ENCODE measurements at regions not wholly inside any gene's neighbourhood (a gene's known extent, or its start where the extent isn't known, plus 50 kb on each side); places are given as distances from the start of the nearest gene placed in this dataset.
"Not testable (repeated sequence)": the region's sequence is repeated elsewhere in the genome, so short reads cannot be mapped to it uniquely, and the experiment has no call there.

- DNase-seq: no peak
Observed at GRCh38 chr9:40928803-40929487, 199.5 kb downstream of the FOXD4L6 start.

- DNase-seq: no peak
Observed at GRCh38 chr9:40927851-40928802, 200.4 kb downstream of the FOXD4L6 start.

GRCh38 chr9:40927260-40927631, 201.2 kb downstream of the FOXD4L6 start:
- DNase-seq: no peak

GRCh38 chr9:40926404-40927259, 201.8 kb downstream of the FOXD4L6 start:
- DNase-seq: no peak

- DNase-seq: no peak
Observed at GRCh38 chr9:40925149-40925548, 203.3 kb downstream of the FOXD4L6 start.

- not testable (repeated sequence) for DNase-seq
Observed at GRCh38 chr9:40916399-40916783, 212.1 kb downstream of the FOXD4L6 start.

GRCh38 chr9:40915660-40916398, 212.7 kb downstream of the FOXD4L6 start:
- not testable (repeated sequence) for DNase-seq

GRCh38 chr9:40914772-40915659, 213.5 kb downstream of the FOXD4L6 start:
- DNase-seq: no peak

- DNase-seq: no peak
Observed at GRCh38 chr9:40913928-40914673, 214.4 kb downstream of the FOXD4L6 start.

GRCh38 chr9:40913096-40913719, 215.3 kb downstream of the FOXD4L6 start:
- no peak for DNase-seq

GRCh38 chr9:40912679-40913078, 215.8 kb downstream of the FOXD4L6 start:
- DNase-seq: not testable (repeated sequence)

GRCh38 chr9:40911647-40912046, 216.8 kb downstream of the FOXD4L6 start:
- DNase-seq: no peak

GRCh38 chr9:40910995-40911394, 217.5 kb downstream of the FOXD4L6 start:
- not testable (repeated sequence) for DNase-seq

- DNase-seq: no peak
Observed at GRCh38 chr9:40909821-40910220, 218.7 kb downstream of the FOXD4L6 start.

- not testable (repeated sequence) for DNase-seq
Observed at GRCh38 chr9:40909111-40909510, 219.4 kb downstream of the FOXD4L6 start.

- no peak for DNase-seq
Observed at GRCh38 chr9:40907657-40908624, 220.5 kb downstream of the FOXD4L6 start.

GRCh38 chr9:40906879-40907278, 221.6 kb downstream of the FOXD4L6 start:
- DNase-seq: not testable (repeated sequence)

GRCh38 chr9:40892315-40892714, 236.2 kb downstream of the FOXD4L6 start:
- not testable (repeated sequence) for DNase-seq

- not testable (repeated sequence) for DNase-seq
Observed at GRCh38 chr9:40885858-40886257, 242.6 kb downstream of the FOXD4L6 start.

Data from CD4-positive, alpha-beta T cell treated with Interleukin-4 for 1 hour (primary cell).